Erythroblast (primary cell): ENCODE measurements at regions not wholly inside any gene's neighbourhood (a gene's known extent, or its start where the extent isn't known, plus 50 kb on each side); places are given as distances from the start of the nearest gene placed in this dataset.

ENCODE experiments used
- GATA1 ChIP-seq: IDR thresholded peaks from 2 replicates; pipeline ENCODE4 v1.6.1; 2011; ENCODE audit warnings: low read depth, mild to moderate bottlenecking, control low read depth, low read length, moderate library complexity
- POLR2A ChIP-seq: IDR thresholded peaks from 2 replicates; pipeline ENCODE4 v1.6.1; 2011; ENCODE audit warnings: mild to moderate bottlenecking, low read length

- TF ChIP-seq POLR2A (no peak), GATA1 (no peak)
Measured at GRCh38 chr17:79280866-79281572, 206.4 kb downstream of the ENGASE start.
